ENCODE measurements at regions not wholly inside any gene's neighbourhood (a gene's known extent, or its start where the extent isn't known, plus 50 kb on each side); places are given as distances from the start of the nearest gene placed in this dataset.
"Not testable (repeated sequence)": the region's sequence is repeated elsewhere in the genome, so short reads cannot be mapped to it uniquely, and the experiment has no call there.

GRCh38 chr12:27133022-27133590 lies 50.7 kb upstream of the C12orf71 start:
- DNase-seq: no peak

- no peak for DNase-seq
Observed at GRCh38 chr12:27140478-27140969, 58.1 kb upstream of the C12orf71 start.

GRCh38 chr12:27142101-27142721 lies 59.8 kb upstream of the C12orf71 start:
- peak; percentile 51 for DNase-seq

- DNase-seq: no peak
Observed at GRCh38 chr12:27143256-27144069, 61.1 kb upstream of the C12orf71 start.

- DNase-seq: not testable (repeated sequence)
Observed at GRCh38 chr12:27145725-27146124, 63.3 kb upstream of the C12orf71 start.

- no peak for DNase-seq
Observed at GRCh38 chr12:27148373-27148772, 66.0 kb upstream of the C12orf71 start.

GRCh38 chr12:27148791-27149190 lies 66.4 kb upstream of the C12orf71 start:
- DNase-seq: no peak

- no peak for DNase-seq
Observed at GRCh38 chr12:27151479-27151878, 69.1 kb upstream of the C12orf71 start.

- no peak for DNase-seq
Observed at GRCh38 chr12:27158297-27158696, 75.9 kb upstream of the C12orf71 start.

- DNase-seq: no peak
Observed at GRCh38 chr12:27161458-27162228, 79.3 kb upstream of the C12orf71 start.

GRCh38 chr12:27162229-27162537 lies 79.8 kb upstream of the C12orf71 start:
- no peak for DNase-seq

- DNase-seq: no peak
Observed at GRCh38 chr12:27163048-27163715, 80.8 kb upstream of the C12orf71 start.

- no peak for DNase-seq
Observed at GRCh38 chr12:27163894-27164293, 80.2 kb upstream of the STK38L start.

GRCh38 chr12:27164330-27165040 lies 79.6 kb upstream of the STK38L start:
- no peak for DNase-seq

GRCh38 chr12:27165958-27166357 lies 78.1 kb upstream of the STK38L start:
- DNase-seq: not testable (repeated sequence)

- not testable (repeated sequence) for DNase-seq
Observed at GRCh38 chr12:27171494-27171893, 72.6 kb upstream of the STK38L start.

- DNase-seq: no peak
Observed at GRCh38 chr12:27176765-27177164, 67.3 kb upstream of the STK38L start.

- no peak for DNase-seq
Observed at GRCh38 chr12:27177706-27178105, 66.4 kb upstream of the STK38L start.

GRCh38 chr12:27178255-27178654 lies 65.8 kb upstream of the STK38L start:
- DNase-seq: no peak

GRCh38 chr12:27178723-27179399 lies 65.2 kb upstream of the STK38L start:
- DNase-seq: no peak

Data from left hindlimb (tissue), 1 donor.